HG02678 (cell line): ENCODE measurements at regions not wholly inside any gene's neighbourhood (a gene's known extent, or its start where the extent isn't known, plus 50 kb on each side); places are given as distances from the start of the nearest gene placed in this dataset.

ENCODE experiments used
- ATAC-seq: cut with Tn5 transposase; IDR thresholded peaks from one replicate; pipeline ENCODE4 v1.9.1; 2021; ENCODE audit warnings: mild to moderate bottlenecking, moderate library complexity; ENCODE audit not compliant: unreplicated experiment

GRCh38 chr5:175246889-175247520 lies 197.0 kb downstream of the DRD1 start:
- no peak for ATAC-seq

GRCh38 chr5:175246242-175246888 lies 197.6 kb downstream of the DRD1 start:
- no peak for ATAC-seq

DNA sequence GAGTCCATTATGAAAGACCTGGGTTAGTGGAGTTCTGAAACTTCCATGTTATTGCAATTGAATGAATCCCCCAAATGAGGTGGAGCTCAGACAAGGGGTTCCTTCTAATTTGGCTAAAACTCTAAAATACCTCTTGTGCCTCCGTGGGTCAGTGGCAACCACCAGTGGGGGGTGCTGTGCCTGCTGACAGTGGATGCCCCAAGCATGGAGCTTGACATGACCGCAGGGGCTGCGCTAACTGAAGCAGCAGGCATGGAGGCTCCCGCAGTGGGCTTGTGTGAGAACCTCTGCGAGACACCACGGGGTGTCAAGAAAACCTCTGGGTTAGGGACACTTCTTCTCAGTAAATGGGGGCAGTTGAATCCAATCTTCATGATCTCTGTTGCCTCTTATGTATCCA lies 200.5 kb downstream of the DRD1 start:
- no peak for ATAC-seq

DNA sequence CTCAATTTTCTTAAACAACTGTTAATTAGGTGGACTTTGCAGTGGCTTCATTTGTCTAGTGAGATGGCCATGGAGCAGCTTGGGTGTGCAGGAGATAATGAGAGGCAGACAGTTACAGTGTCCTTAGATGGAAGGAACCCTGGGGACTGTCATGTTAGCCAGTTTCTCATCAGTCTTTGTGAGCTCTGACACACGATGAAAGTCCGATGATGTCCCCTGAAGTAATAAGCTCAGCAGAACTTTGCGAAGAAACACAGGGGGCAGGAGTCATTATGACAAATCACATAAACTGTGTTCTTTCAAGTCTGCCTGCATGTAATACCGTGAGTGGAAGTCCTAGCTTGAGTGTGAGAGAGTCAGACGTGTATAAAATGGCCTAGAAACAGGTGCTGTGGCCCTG lies 201.8 kb downstream of the DRD1 start:
- no peak for ATAC-seq

DNA sequence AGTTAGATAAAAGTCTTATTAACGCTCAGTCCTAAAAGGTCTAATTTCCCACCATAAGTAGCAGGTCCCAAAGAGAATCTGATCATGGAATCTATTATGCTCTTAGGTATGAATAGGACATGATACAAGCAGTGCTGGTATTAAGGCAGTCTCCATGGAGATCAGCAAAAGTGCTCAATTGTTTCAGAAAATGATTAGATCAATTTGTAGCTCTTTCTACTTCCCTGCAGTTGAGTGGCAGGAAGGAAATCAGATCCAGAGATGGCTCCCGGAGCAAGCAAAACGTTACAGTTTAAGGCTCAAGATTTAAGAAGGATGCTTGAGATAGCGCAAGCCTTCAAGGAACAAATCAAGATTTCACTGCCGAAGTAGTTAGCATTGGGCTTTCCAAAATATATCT lies 205.7 kb downstream of the DRD1 start:
- no peak for ATAC-seq

DNA sequence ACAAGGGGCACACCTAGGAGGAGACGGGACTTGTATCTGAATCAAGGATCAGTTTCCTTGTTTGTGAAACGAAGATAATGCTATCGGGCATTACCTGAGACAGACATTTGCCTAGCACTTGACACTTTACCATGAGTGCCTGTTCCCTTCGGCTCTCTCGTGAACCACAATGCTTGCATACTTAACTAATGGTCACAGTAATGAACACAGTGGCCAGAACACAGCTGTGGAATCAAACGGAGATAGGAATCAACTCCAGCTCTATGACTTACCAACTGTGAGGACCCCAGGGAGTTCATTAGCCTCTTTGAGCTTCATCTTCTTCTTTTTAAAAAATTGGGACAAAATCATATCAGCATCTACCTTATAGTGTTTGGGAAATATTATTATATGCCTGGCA lies 207.8 kb downstream of the DRD1 start:
- no peak for ATAC-seq

DNA sequence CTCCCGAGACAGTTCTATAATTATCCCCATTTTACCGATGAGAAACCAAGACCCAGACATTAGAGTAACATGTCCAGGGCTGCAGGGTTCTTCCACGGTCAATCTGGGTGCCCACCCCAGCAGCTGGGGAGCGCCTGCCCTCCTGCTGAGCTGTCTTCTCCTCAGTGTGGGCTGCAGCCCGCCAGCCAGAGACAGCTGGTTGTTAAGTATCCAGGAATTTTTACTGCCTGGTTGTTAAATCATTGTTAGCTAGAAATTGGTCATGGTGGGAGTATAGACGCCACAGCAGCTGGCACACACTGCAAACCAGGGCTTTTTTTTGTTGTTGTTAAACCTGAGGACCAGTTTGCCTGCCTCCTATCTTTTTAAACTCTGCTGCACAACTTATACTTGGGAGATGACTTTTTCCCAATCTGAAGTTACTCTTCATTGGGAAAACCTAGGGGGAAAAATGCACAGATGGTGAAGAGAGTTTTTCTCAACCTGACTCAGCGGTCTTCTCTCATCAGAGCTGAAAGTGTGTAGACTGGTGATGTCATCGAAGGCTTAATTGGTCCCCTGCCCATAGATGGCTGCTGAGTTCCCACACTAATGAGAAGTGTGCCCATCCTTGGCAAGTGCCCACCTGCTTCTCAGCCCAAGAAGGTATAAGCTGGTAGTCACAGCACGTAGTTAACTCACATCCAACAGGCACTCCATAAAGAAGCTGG lies 208.6 kb downstream of the DRD1 start:
- no peak for ATAC-seq

- ATAC-seq = no peak
Measured at GRCh38 chr5:175230299-175230698, 213.7 kb downstream of the DRD1 start.

DNA sequence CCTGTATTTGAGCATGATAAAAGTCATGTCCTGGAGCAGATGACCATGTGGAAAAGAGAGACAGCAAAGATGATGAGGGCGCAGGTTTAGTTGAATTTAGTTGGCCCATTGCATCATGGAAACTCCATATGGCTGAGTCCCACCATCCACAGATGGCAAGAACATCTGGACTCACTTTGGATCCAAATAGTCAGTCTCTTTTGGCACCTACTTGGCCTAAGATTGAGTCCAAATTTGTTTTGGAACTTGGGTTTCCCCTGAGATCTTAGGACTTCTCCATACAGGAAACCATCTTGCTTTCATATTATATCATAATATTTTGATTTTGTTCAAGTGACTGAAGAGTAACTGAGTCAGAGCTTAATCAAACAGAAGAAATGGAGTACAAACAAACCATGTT lies 217.5 kb downstream of the DRD1 start:
- ATAC-seq = no peak

- ATAC-seq = no peak
Measured at GRCh38 chr5:175223291-175223690, 220.7 kb downstream of the DRD1 start.

GRCh38 chr5:175222621-175223020 lies 221.4 kb downstream of the DRD1 start:
- ATAC-seq = no peak

DNA sequence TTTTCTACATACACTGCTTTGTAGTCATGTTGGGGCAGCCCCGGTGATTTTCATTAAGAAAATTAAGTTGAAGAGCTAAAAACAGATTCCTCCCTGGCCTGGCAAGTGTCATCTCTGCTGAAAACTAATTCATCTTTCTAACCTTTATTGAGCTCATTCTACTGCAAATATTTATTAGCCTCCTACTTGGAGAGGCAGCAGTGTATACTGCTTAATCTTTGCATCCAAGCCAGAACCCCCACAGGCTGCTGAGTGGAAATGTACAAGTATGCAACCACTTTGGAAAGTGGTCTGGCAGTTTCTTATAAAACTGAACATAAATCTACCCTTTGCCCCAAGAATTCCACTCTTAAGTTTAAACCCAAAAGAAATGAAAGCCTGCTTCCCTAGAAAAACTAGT lies 223.4 kb downstream of the DRD1 start:
- no peak for ATAC-seq

GRCh38 chr5:175219366-175219765 lies 224.6 kb downstream of the DRD1 start:
- no peak for ATAC-seq

- no peak for ATAC-seq
Measured at GRCh38 chr5:175216991-175217390, 227.0 kb downstream of the DRD1 start.

- ATAC-seq = no peak
Measured at GRCh38 chr5:175215906-175216305, 228.1 kb downstream of the DRD1 start.

- no peak for ATAC-seq
Measured at GRCh38 chr5:175214152-175214551, 229.8 kb downstream of the DRD1 start.

GRCh38 chr5:175211956-175212756 lies 231.8 kb downstream of the DRD1 start:
- no peak for ATAC-seq

- no peak for ATAC-seq
Measured at GRCh38 chr5:175207321-175208040, 236.5 kb downstream of the DRD1 start.

- no peak for ATAC-seq
Measured at GRCh38 chr5:175206669-175207068, 237.3 kb downstream of the DRD1 start.

GRCh38 chr5:175202463-175203068 lies 241.4 kb downstream of the DRD1 start:
- ATAC-seq = no peak
